ENCODE measurements at regions not wholly inside any gene's neighbourhood (a gene's known extent, or its start where the extent isn't known, plus 50 kb on each side); places are given as distances from the start of the nearest gene placed in this dataset.

- no peak for TF ChIP-seq NR2C2 (IDR thresholded peaks at IDR 0.05; ENCODE audit: borderline replicate concordance, control insufficient read depth, insufficient read length, low read depth)
- TF ChIP-seq, protein P1, sequence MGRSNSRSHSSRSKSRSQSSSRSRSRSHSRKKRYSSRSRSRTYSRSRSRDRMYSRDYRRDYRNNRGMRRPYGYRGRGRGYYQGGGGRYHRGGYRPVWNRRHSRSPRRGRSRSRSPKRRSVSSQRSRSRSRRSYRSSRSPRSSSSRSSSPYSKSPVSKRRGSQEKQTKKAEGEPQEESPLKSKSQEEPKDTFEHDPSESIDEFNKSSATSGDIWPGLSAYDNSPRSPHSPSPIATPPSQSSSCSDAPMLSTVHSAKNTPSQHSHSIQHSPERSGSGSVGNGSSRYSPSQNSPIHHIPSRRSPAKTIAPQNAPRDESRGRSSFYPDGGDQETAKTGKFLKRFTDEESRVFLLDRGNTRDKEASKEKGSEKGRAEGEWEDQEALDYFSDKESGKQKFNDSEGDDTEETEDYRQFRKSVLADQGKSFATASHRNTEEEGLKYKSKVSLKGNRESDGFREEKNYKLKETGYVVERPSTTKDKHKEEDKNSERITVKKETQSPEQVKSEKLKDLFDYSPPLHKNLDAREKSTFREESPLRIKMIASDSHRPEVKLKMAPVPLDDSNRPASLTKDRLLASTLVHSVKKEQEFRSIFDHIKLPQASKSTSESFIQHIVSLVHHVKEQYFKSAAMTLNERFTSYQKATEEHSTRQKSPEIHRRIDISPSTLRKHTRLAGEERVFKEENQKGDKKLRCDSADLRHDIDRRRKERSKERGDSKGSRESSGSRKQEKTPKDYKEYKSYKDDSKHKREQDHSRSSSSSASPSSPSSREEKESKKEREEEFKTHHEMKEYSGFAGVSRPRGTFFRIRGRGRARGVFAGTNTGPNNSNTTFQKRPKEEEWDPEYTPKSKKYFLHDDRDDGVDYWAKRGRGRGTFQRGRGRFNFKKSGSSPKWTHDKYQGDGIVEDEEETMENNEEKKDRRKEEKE (IDR thresholded peaks at IDR 0.05) = no peak
- no peak for TF ChIP-seq CEBPB (IDR thresholded peaks at IDR 0.05; ENCODE audit: borderline replicate concordance in 1 of 2, low read depth in 2 of 2, low read length in 2 of 2)
- peak in 2 of 3 experiments; percentile 6 to 37; a peak in 2 of 6 replicates for TF ChIP-seq CTCF (IDR thresholded peaks at IDR 0.05 in 2 of 3, conservative IDR thresholded peaks at IDR 0.05 in 1 of 3; ENCODE audit: control insufficient read depth in 2 of 3, extremely low read depth in 1 of 3, insufficient read depth in 1 of 3, low read depth in 3 of 3, low read length in 3 of 3)
Observed at GRCh38 chr7:66493235-66494205, 135.2 kb upstream of the KCTD7 start.

Data from GM12878 (cell line).